H1 (cell line): ENCODE measurements at regions not wholly inside any gene's neighbourhood (a gene's known extent, or its start where the extent isn't known, plus 50 kb on each side); places are given as distances from the start of the nearest gene placed in this dataset.
"Not testable (repeated sequence)": the region's sequence is repeated elsewhere in the genome, so short reads cannot be mapped to it uniquely, and the experiment has no call there.

ENCODE experiments used
- CTCF ChIA-PET: fragments of 300-600 bp; sonication (Branson Sonifier 250); formaldehyde crosslinking; loops from one replicate; lab custom pipeline; 2021; ENCODE audit not compliant: partially characterized antibody; lab: Charles Lee
- POLR2A ChIA-PET: fragments of 300-600 bp; sonication (Branson Sonifier 250); formaldehyde crosslinking; loops from one replicate; lab custom pipeline; 2021; ENCODE audit warnings: inconsistent platforms; ENCODE audit not compliant: partially characterized antibody; lab: Charles Lee
- DNase-seq, 2 experiments: peaks; one replicate each; pipeline versions ENCODE4 v3.0.0 to v3.0.0-alpha.2; 2010 to 2022; ENCODE audit warnings: low spot score in 2 of 2, low read depth in 1 of 2, mixed read lengths in 1 of 2
- FAIRE-seq: peaks from 2 replicates; lab custom pipeline; 2011; peaks lifted over from hg19 to GRCh38; lab: Jason Lieb, UNC
- H2AFZ ChIP-seq: 2 replicates; pipeline ENCODE4 v1.8.1; 2012; ENCODE audit warnings: low read length, inconsistent platforms
- H2AK5ac ChIP-seq: 2 replicates; pipeline ENCODE4 v1.6.1; 2013; ENCODE audit warnings: low read depth, low read length
- H2BK120ac ChIP-seq: replicated peaks from 2 replicates; pipeline ENCODE3; 2013; ENCODE audit warnings: low read depth, low read length, inconsistent platforms
- H2BK12ac ChIP-seq: 2 replicates; pipeline ENCODE4 v1.6.1; 2013; ENCODE audit warnings: low read depth, low read length
- H2BK15ac ChIP-seq: 2 replicates; pipeline ENCODE4 v1.6.1; 2013; ENCODE audit warnings: low read length
- H2BK20ac ChIP-seq: 2 replicates; pipeline ENCODE4 v1.6.1; 2013; ENCODE audit warnings: low read length
- H2BK5ac ChIP-seq: 2 replicates; pipeline ENCODE4 v1.6.1; 2013; ENCODE audit warnings: low read depth, low read length
- H3K14ac ChIP-seq: 2 replicates; pipeline ENCODE4 v1.6.1; 2013; ENCODE audit warnings: inconsistent platforms; ENCODE audit not compliant: insufficient read length
- H3K18ac ChIP-seq: 2 replicates; pipeline ENCODE4 v1.6.1; 2013; ENCODE audit warnings: low read length; ENCODE audit errors: extremely low read depth
- H3K23ac ChIP-seq: 2 replicates; pipeline ENCODE4 v1.6.1; 2013; ENCODE audit warnings: inconsistent platforms; ENCODE audit not compliant: insufficient read length
- H3K23me2 ChIP-seq: 2 replicates; pipeline ENCODE4 v1.6.1; 2013; ENCODE audit warnings: low read depth, low read length
- H3K27ac ChIP-seq: 2 replicates; pipeline ENCODE4 v1.6.1; 2011; ENCODE audit warnings: low read depth, low read length, inconsistent platforms
- H3K27me3 ChIP-seq, 4 experiments: replicated peaks in 1 of 4; 1 replicate in 1 of 4; 2 replicates in 3 of 4; pipeline versions ENCODE4 v1.6.1 to v1.8.1; 2011 to 2013; ENCODE audit warnings: low read length in 3 of 4, mild to moderate bottlenecking in 3 of 4, inconsistent platforms in 2 of 4, mixed read lengths in 2 of 4, moderate library complexity in 1 of 4; ENCODE audit not compliant: control insufficient read depth in 3 of 4, insufficient read depth in 3 of 4; ENCODE audit errors: extremely low read depth in 1 of 4
- H3K36me3 ChIP-seq, 4 experiments: 2 replicates each; pipeline versions ENCODE4 v1.6.1 to v1.8.1; 2011 to 2013; ENCODE audit warnings: mild to moderate bottlenecking in 4 of 4, low read length in 3 of 4, moderate library complexity in 2 of 4, control low read depth in 1 of 4, inconsistent platforms in 1 of 4; ENCODE audit not compliant: insufficient read depth in 4 of 4, control insufficient read depth in 2 of 4
- H3K4ac ChIP-seq: replicated peaks from 2 replicates; pipeline ENCODE3; 2013; ENCODE audit warnings: low read length, low read depth, mixed read lengths, inconsistent platforms; ENCODE audit not compliant: insufficient read length
- H3K4me1 ChIP-seq, 4 experiments: replicated peaks in 1 of 4; 1 replicate in 1 of 4; 2 replicates in 3 of 4; pipeline versions ENCODE4 v1.6.1 to v1.8.1; 2011 to 2013; ENCODE audit warnings: low read length in 3 of 4, inconsistent platforms in 2 of 4, mixed read lengths in 1 of 4; ENCODE audit not compliant: insufficient read depth in 4 of 4, control insufficient read depth in 3 of 4
- H3K4me2 ChIP-seq, 2 experiments: 2 replicates each; pipeline versions ENCODE4 v1.6.1 to v1.8.1; 2011 to 2013; ENCODE audit warnings: low read depth in 2 of 2, low read length in 2 of 2, control low read depth in 1 of 2, inconsistent platforms in 1 of 2, mild to moderate bottlenecking in 1 of 2; ENCODE audit not compliant: insufficient read depth in 1 of 2
- H3K4me3 ChIP-seq, 4 experiments: fragments of 200-600, 300-600 bp in 1 of 4; sonication (generic), shearing (Covaris generic), sonication (Bioruptor Twin) in 1 of 4; 2 replicates each; pipeline versions ENCODE4 v1.5.1 to v1.8.1; 2011 to 2016; ENCODE audit warnings: low read length in 4 of 4, low read depth in 3 of 4, control low read depth in 2 of 4, inconsistent platforms in 2 of 4, mild to moderate bottlenecking in 2 of 4, mixed read lengths in 1 of 4, moderate library complexity in 1 of 4; ENCODE audit not compliant: insufficient read depth in 2 of 4; ENCODE audit errors: extremely low read depth in 1 of 4
- H3K56ac ChIP-seq: replicated peaks from 2 replicates; pipeline ENCODE3; 2013; ENCODE audit warnings: low read depth, mild to moderate bottlenecking, mixed read lengths, low read length, inconsistent platforms; ENCODE audit not compliant: insufficient read length
- H3K79me1 ChIP-seq: 2 replicates; pipeline ENCODE4 v1.6.1; 2013; ENCODE audit warnings: low read depth, low read length, control low read depth
- H3K79me2 ChIP-seq, 2 experiments: 2 replicates each; pipeline versions ENCODE4 v1.6.1 to v1.8.1; 2012 to 2013; ENCODE audit warnings: low read length in 2 of 2, mild to moderate bottlenecking in 2 of 2, inconsistent platforms in 1 of 2; ENCODE audit not compliant: insufficient read depth in 2 of 2, control insufficient read depth in 1 of 2
- H3K9ac ChIP-seq, 4 experiments: replicated peaks in 1 of 4; 1 replicate in 1 of 4; 2 replicates in 3 of 4; pipeline versions ENCODE4 v1.6.1 to v1.8.1; 2011 to 2013; ENCODE audit warnings: low read depth in 3 of 4, low read length in 3 of 4, control low read depth in 2 of 4, mild to moderate bottlenecking in 2 of 4, moderate library complexity in 2 of 4, inconsistent platforms in 1 of 4; ENCODE audit errors: extremely low read depth in 1 of 4
- H3K9me3 ChIP-seq, 2 experiments: 2 replicates each; pipeline versions ENCODE4 v1.6.1 to v1.8.1; 2012 to 2013; ENCODE audit warnings: mild to moderate bottlenecking in 2 of 2, moderate library complexity in 2 of 2, control low read depth in 1 of 2, inconsistent platforms in 1 of 2, low read depth in 1 of 2, low read length in 1 of 2, mixed read lengths in 1 of 2; ENCODE audit not compliant: insufficient read depth in 2 of 2
- H4K20me1 ChIP-seq, 2 experiments: replicated peaks in 1 of 2; 2 replicates each; pipeline versions ENCODE3 to v1.8.1; 2011 to 2013; ENCODE audit warnings: inconsistent platforms in 2 of 2, low read length in 2 of 2, mild to moderate bottlenecking in 1 of 2; ENCODE audit not compliant: insufficient read depth in 2 of 2, control insufficient read depth in 1 of 2
- H4K5ac ChIP-seq: 2 replicates; pipeline ENCODE4 v1.6.1; 2013; ENCODE audit warnings: low read length, low read depth, mixed read lengths, inconsistent platforms; ENCODE audit not compliant: insufficient read length
- H4K8ac ChIP-seq: 2 replicates; pipeline ENCODE4 v1.8.0; 2013; ENCODE audit warnings: mild to moderate bottlenecking, moderate library complexity, low read length, inconsistent platforms; ENCODE audit not compliant: insufficient read depth; ENCODE audit errors: extremely low read depth
- H4K91ac ChIP-seq: replicated peaks from 2 replicates; pipeline ENCODE3; 2013; ENCODE audit warnings: low read length, mixed read lengths, inconsistent platforms; ENCODE audit not compliant: insufficient read length
- WGBS, 2 experiments: shearing (Covaris generic) in 1 of 2; methylation state at CpG; one replicate each; pipeline versions ENCODE4 v1.1.6 to v1.1.7; 2013 to 2015; ENCODE audit warnings: low lambda C conversion rate in 2 of 2, mixed read lengths in 2 of 2, inconsistent platforms in 1 of 2, low coverage in 1 of 2, missing lambda C conversion rate in 1 of 2; ENCODE audit not compliant: insufficient replicate concordance in 2 of 2, insufficient coverage in 1 of 2, insufficient read length in 1 of 2; ENCODE audit errors: extremely low coverage in 1 of 2, missing lambda C conversion rate in 1 of 2; 5-methylcytosine and 5-hydroxymethylcytosine counted together

DNA sequence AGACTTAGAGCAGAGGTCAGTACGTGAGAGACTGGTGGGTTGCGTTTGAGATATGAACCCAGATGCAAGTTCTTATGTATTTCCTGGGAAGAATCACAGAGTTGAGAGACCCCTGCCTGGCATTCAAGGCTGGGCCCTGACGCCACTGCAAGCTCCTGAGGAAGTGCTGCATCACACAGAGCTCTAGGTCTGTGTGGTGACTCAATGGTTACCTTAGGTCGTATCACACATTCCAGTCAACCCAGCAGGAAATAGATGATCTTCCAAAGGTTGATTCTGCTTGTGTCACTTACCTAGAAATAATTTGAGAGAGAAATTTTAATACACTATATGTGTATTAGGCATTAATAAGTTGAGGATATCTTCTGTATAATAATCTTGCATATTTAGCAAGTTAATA, 1431.9 kb downstream of the RPIA start:
- H3K36me3 ChIP-seq, H3K56ac ChIP-seq, H3K4me2 ChIP-seq, CTCF ChIA-PET, H3K27me3 ChIP-seq, H2BK15ac ChIP-seq, DNase-seq, H4K20me1 ChIP-seq, H3K23ac ChIP-seq, POLR2A ChIA-PET, H4K5ac ChIP-seq, H3K9me3 ChIP-seq, H2BK20ac ChIP-seq, H2AFZ ChIP-seq, H3K23me2 ChIP-seq, H4K8ac ChIP-seq, H4K91ac ChIP-seq, H3K4me3 ChIP-seq, H3K27ac ChIP-seq, H2BK5ac ChIP-seq, H2BK12ac ChIP-seq, H3K79me2 ChIP-seq, H3K4ac ChIP-seq, H3K79me1 ChIP-seq, H3K4me1 ChIP-seq, H3K9ac ChIP-seq, H2BK120ac ChIP-seq, H2AK5ac ChIP-seq, H3K18ac ChIP-seq, H3K14ac ChIP-seq: not testable (repeated sequence)
- FAIRE-seq: peak; percentile 84
- WGBS, 2 experiments: 48% methylated on average over 4 of the region's 4 CpGs; no CpG with 5 or more reads in 1 of the 2 experiments

DNA sequence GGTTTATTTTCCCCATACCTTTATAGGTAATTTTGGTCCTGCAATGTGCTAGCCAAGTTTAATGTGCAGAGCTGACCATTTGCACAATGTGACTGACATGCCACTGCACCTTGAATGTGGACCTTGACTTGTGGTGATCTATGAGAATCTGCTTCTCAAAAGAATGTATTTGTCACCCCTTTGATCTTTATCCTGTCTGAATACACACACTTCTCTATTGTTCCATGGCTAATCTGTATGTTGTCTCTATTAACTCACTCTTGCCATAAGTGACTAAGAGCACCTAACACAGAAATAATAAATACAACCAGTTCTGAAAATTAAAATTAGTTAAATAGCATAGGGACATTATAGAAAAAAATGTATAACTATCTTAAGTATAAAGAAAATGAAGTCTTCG, 1447.6 kb downstream of the RPIA start:
- H4K20me1 ChIP-seq, H3K27ac ChIP-seq, H3K4me1 ChIP-seq, H2AFZ ChIP-seq, H3K23ac ChIP-seq, H2BK20ac ChIP-seq, H3K4ac ChIP-seq, H3K79me2 ChIP-seq, H4K91ac ChIP-seq, H4K5ac ChIP-seq, H2BK5ac ChIP-seq, CTCF ChIA-PET, DNase-seq, H3K9ac ChIP-seq, H3K23me2 ChIP-seq, H3K9me3 ChIP-seq, H3K36me3 ChIP-seq, H2BK120ac ChIP-seq, H2BK12ac ChIP-seq, H2AK5ac ChIP-seq, H3K27me3 ChIP-seq, H3K4me3 ChIP-seq, H4K8ac ChIP-seq, H3K14ac ChIP-seq, H3K18ac ChIP-seq, POLR2A ChIA-PET, H3K56ac ChIP-seq, H3K4me2 ChIP-seq, H2BK15ac ChIP-seq, H3K79me1 ChIP-seq: not testable (repeated sequence)
- WGBS, 2 experiments: 80% methylated on average over 1 of the region's 1 CpG; no CpG with 5 or more reads in 1 of the 2 experiments
- peak; percentile 42 for FAIRE-seq
